Panc1 (cell line): ENCODE measurements at regions not wholly inside any gene's neighbourhood (a gene's known extent, or its start where the extent isn't known, plus 50 kb on each side); places are given as distances from the start of the nearest gene placed in this dataset.

Experiments used
- ATAC-seq: fragments of 200-7000 bp; cut with Tn5 transposase; 2 replicates; pipeline ENCODE4 v1.9.1; 2020; ENCODE audit warnings: mild to moderate bottlenecking, moderate library complexity
- BruUV-seq: library from RNA; stranded (reverse); fragments of 400-500 nt; replicated peaks from 2 replicates; lab custom pipeline; 2021; lab: Mats Ljungman, UMichigan
- CTCF ChIA-PET: fragments of 300-600 bp; sonication (Branson Sonifier 250); formaldehyde crosslinking; loops from one replicate; lab custom pipeline; 2022; ENCODE audit warnings: antibody characterized with exemption; lab: Charles Lee
- POLR2A ChIA-PET: fragments of 300-600 bp; sonication (Branson Sonifier 250); formaldehyde crosslinking; loops from one replicate; lab custom pipeline; 2022; ENCODE audit warnings: antibody characterized with exemption; lab: Charles Lee
- DNase-seq: peaks from one replicate; pipeline ENCODE4 v3.0.0-alpha.2; 2010; ENCODE audit warnings: low read depth, low spot score
- H3K27ac ChIP-seq: 2 replicates; pipeline ENCODE4 v1.5.1; 2011; ENCODE audit warnings: mild to moderate bottlenecking, low read length, inconsistent platforms
- H3K27me3 ChIP-seq: fragments of 200-500 bp; sonication (Bioruptor generic); 2 replicates; pipeline ENCODE4 v1.6.0; 2014; ENCODE audit warnings: low read length, inconsistent platforms; ENCODE audit not compliant: control insufficient read depth, insufficient read depth
- H3K36me3 ChIP-seq: fragments of 200-500 bp; sonication (Bioruptor generic); 2 replicates; pipeline ENCODE4 v1.5.1; 2014; ENCODE audit warnings: inconsistent platforms, mild to moderate bottlenecking, low read length, moderate library complexity; ENCODE audit not compliant: control insufficient read depth, insufficient read depth
- H3K4me1 ChIP-seq: 2 replicates; pipeline ENCODE4 v1.5.1; 2011; ENCODE audit warnings: inconsistent platforms, mild to moderate bottlenecking, low read length, moderate library complexity; ENCODE audit not compliant: control insufficient read depth, insufficient read depth
- H3K4me3 ChIP-seq, 2 experiments: 2 replicates each; pipeline ENCODE4 v1.5.1; 2011 to 2012; ENCODE audit warnings: low read depth in 2 of 2, low read length in 2 of 2, mild to moderate bottlenecking in 2 of 2, inconsistent platforms in 1 of 2, moderate library complexity in 1 of 2
- H3K9me3 ChIP-seq: fragments of 200-500 bp; sonication (Bioruptor generic); 2 replicates; pipeline ENCODE4 v1.5.1; 2014; ENCODE audit warnings: low read depth, mild to moderate bottlenecking, inconsistent platforms, low read length, moderate library complexity; ENCODE audit not compliant: control insufficient read depth, insufficient read depth
- CTCF ChIP-seq: fragments of 450-650 bp; IDR thresholded peaks from 2 replicates; pipeline ENCODE4 v1.5.1; 2017; ENCODE audit warnings: mild to moderate bottlenecking
- POLR2AphosphoS5 ChIP-seq: IDR thresholded peaks from 2 replicates; pipeline ENCODE4 v1.6.1; 2012; ENCODE audit warnings: mild to moderate bottlenecking, low read depth, low read length, moderate library complexity
- SIN3A ChIP-seq: IDR thresholded peaks from 2 replicates; pipeline ENCODE4 v1.6.1; 2012; ENCODE audit warnings: low read depth, mild to moderate bottlenecking, low read length, moderate library complexity, borderline replicate concordance; ENCODE audit not compliant: insufficient read depth
- TCF7L2 ChIP-seq: IDR thresholded peaks from 2 replicates; pipeline ENCODE4 v1.6.1; 2011; ENCODE audit warnings: mild to moderate bottlenecking, low read depth, low read length, inconsistent platforms
- in situ Hi-C: cut with HindIII; loops from 2 replicates; pipeline ENCODE4 v1.10.0; 2016; ENCODE audit warnings: low sequenced_read_pairs, low pct_unique_long_range_greater_than_20kb
- intact Hi-C: fragments of 100-400 bp; cut with micrococcal nuclease; formaldehyde crosslinking; loops from one replicate; pipeline ENCODE4 v1.10.0; 2022; ENCODE audit not compliant: unreplicated experiment
- TF ChIP-seq, protein P1 (sequence below), 2 experiments: IDR thresholded peaks; 2 replicates each; pipeline ENCODE4 v1.6.1; 2011 to 2012; ENCODE audit warnings: low read depth in 2 of 2, control low read depth in 1 of 2, low read length in 1 of 2, mild to moderate bottlenecking in 1 of 2, moderate library complexity in 1 of 2; ENCODE audit not compliant: insufficient read depth in 1 of 2

- DNase-seq (no peak), ATAC-seq (no peak)
- POLR2A ChIA-PET, result no interaction called here
- TF ChIP-seq POLR2AphosphoS5 (no peak), CTCF (no peak)
- no peak overlapping the region for H3K4me3 ChIP-seq
- intact Hi-C loops (no loop called here), in situ Hi-C loops (no loop called here)
- 0 out of 2 replicates have a peak, but pooled peaks cover 2% of the 10 kb centered on the region for H3K27me3 ChIP-seq
- H3K4me1 ChIP-seq, result no peaks in the 10 kb centered on the region
- H3K36me3 ChIP-seq, result no peaks in the 10 kb centered on the region
- no peak overlapping the region for H3K27ac ChIP-seq
- CTCF ChIA-PET, result no interaction called here
- BruUV-seq, result no TSS peak
- H3K9me3 ChIP-seq, result no peaks in the 10 kb centered on the region
These were observed 349.8 kb downstream of the DHX35 start for GRCh38 chr20:39311851-39312506.

GRCh38 chr20:39310363-39310995, 348.3 kb downstream of the DHX35 start:
- in situ Hi-C loops, result no loop called here
- no peak for ATAC-seq
- no TSS peak for BruUV-seq

More at GRCh38 chr20:39310363-39310995, 348.3 kb downstream of the DHX35 start:
- Histone ChIP-seq H3K4me3 (no peak overlapping the region), H3K4me1 (no peaks in the 10 kb centered on the region), H3K9me3 (no peaks in the 10 kb centered on the region), H3K27me3 (0 out of 2 replicates have a peak, but pooled peaks cover 1% of the 10 kb centered on the region), H3K27ac (no peak overlapping the region), H3K36me3 (no peaks in the 10 kb centered on the region)
- DNase-seq, result no peak
- ChIA-PET CTCF (no interaction called here), POLR2A (no interaction called here)
- intact Hi-C loops, result no loop called here
- TF ChIP-seq, protein P1, sequence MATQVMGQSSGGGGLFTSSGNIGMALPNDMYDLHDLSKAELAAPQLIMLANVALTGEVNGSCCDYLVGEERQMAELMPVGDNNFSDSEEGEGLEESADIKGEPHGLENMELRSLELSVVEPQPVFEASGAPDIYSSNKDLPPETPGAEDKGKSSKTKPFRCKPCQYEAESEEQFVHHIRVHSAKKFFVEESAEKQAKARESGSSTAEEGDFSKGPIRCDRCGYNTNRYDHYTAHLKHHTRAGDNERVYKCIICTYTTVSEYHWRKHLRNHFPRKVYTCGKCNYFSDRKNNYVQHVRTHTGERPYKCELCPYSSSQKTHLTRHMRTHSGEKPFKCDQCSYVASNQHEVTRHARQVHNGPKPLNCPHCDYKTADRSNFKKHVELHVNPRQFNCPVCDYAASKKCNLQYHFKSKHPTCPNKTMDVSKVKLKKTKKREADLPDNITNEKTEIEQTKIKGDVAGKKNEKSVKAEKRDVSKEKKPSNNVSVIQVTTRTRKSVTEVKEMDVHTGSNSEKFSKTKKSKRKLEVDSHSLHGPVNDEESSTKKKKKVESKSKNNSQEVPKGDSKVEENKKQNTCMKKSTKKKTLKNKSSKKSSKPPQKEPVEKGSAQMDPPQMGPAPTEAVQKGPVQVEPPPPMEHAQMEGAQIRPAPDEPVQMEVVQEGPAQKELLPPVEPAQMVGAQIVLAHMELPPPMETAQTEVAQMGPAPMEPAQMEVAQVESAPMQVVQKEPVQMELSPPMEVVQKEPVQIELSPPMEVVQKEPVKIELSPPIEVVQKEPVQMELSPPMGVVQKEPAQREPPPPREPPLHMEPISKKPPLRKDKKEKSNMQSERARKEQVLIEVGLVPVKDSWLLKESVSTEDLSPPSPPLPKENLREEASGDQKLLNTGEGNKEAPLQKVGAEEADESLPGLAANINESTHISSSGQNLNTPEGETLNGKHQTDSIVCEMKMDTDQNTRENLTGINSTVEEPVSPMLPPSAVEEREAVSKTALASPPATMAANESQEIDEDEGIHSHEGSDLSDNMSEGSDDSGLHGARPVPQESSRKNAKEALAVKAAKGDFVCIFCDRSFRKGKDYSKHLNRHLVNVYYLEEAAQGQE (IDR thresholded peaks at IDR 0.05; ENCODE audit: insufficient read depth in 1 of 2, low read depth in 2 of 2, low read length in 1 of 2), result no peak
- TF ChIP-seq SIN3A (no peak), CTCF (no peak), POLR2AphosphoS5 (no peak), TCF7L2 (no peak)
